UCSD-AML1 (cell line): ENCODE measurements at regions not wholly inside any gene's neighbourhood (a gene's known extent, or its start where the extent isn't known, plus 50 kb on each side); places are given as distances from the start of the nearest gene placed in this dataset.

Experiments used
- DNase-seq: peaks from one replicate; lab custom pipeline; 2025; ENCODE audit not compliant: unreplicated experiment; lab: John Stamatoyannopoulos, UW

DNA sequence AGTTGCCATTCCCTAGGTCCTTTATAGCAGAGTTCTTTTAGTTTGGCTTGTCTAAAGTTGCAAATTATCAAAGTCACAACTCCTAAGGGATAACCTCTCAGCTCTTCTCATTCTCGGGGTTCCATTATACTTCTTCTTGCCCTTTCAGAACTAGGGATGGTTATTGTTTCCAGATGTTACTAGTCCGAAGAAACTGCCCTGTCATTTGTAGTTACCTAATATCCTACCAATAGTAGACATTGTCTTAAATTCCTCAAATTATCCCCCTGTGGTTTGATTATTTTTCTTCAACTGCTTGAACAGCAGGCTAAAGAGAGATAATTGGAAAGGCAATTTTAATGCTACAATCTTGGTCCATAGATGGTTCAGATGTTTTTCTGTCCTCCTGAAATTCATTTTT, 709.8 kb downstream of the KCTD16 start:
- DNase-seq = no peak

DNA sequence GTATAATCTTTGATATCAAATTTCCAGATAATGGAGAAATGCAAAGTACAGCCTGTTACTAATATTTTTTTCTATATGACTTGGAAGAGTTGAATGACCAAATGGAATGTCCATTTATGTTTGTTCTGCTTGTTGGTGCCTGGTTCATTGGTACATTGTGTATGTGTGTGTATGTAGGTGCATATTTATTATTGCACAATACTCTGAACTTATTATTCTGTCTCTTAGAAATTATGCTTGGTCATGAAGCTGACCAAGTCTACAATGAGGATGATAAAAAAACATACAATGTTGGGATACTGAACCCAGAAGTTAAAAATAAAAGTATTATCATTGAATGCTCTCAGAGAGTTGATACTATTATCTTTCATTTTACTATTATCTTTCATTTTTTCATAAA, 706.3 kb downstream of the KCTD16 start:
- no peak for DNase-seq

DNA sequence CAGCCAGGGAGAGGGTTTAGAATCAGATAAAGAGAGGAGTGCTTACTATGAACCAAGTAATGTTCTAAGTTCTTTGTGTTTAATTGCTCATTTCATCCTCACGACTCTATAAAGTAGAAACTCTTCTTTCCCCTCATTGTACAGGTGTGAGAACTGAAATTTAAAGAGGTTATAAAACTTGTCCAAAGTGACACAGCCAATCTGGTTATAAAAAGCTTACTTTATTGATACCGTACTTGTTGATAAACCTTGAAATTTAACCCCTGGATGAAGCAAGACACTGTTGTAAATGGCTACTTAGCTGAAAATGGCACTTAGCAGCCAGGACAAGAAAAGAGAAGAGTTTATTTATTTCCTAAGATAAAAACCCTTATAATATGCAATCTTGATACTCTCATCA, 702.4 kb downstream of the KCTD16 start:
- no peak for DNase-seq

DNA sequence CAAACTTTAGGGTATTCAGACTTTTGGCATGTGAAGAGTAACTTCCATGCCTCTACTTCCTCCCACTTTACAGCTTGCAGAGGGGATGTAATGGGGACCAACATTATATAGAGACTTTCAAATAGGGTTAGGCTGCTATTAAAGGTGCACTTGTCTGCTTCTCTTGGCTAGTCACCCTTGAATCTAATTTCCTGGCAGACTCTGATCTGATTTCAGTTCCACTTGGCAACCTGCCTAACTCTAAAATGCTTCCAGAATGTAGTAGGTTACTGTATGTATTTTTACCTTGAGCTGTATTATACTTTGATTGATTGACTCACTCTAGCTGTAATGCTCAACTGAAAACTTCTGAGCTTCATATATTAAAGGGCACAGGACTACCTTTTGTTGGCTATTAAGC, 693.4 kb downstream of the KCTD16 start:
- no peak for DNase-seq

DNA sequence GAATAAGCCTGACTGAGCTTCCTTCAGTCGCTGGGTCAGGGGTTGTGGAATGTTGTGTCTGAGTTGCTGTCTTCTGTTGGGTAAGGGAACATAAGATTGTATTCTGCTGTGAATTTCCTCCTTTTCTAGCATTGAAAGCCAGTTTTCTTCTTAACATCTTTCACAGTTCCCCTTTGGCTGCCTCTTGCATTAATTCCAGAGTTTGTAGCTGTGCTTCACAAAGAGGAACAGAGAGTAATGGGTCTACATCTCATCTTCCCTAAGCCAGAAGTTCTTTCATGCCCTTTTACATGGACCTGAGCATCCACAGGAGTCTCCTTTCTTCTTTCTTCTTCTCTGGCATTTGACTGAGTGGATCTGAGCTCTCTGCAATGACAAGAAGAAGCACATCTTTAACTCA, 686.8 kb downstream of the KCTD16 start:
- DNase-seq = no peak

DNA sequence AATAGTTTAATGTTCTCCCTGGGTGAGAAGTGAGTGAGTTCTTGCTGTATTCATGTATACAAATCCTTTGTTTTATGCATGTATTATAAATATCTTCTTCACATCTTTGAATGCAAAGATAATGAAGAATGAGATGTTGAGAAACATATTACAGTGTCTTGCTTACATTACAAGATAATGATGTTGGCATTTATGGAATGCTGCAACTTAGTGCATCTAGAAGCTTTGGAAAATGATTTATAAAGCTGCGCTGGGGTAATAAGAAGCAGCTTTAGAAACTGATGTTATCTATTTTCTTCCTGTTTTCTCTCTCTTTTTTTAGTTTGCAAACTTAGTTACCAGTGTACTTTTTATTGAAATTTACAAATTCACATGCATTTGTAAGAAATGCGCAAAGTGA, 673.4 kb downstream of the KCTD16 start:
- no peak for DNase-seq

DNA sequence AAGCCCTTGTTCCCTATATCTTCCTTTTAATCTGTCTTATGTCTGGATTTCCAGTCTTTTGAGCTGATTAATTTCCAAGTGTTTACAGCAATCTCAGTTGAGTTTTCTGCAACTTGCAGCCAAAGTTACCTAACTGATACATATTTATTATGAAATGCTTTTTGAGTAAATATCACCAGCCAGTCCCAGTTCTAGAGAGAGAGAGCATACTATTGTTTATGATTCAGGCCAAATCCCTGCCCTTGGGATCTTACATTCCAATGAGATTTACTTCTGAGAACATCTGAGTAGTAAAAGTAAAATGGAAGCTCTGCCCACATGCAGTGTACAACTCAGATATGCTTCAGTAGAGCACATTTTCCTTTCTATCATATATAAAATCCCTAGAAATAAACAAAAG, 661.7 kb downstream of the KCTD16 start:
- DNase-seq = no peak

DNA sequence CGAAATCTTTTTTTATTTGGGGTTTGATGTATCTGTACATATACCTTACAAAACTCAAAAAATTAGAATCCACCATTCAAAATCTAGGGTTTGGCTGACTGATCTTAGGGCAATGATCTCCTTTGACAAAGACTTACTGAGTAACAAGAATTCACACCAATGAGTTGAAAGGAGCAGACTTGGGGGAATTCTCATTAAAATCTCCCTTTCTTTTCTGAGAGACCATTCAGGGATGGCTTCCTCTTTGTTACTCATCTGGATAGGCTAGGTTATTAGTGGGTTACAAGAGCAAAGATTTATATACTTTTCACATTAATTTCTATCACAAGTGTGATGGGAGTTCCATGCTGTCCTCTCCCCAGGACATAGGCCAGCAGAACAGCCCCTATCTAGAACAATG, 661.0 kb downstream of the KCTD16 start:
- no peak for DNase-seq

DNA sequence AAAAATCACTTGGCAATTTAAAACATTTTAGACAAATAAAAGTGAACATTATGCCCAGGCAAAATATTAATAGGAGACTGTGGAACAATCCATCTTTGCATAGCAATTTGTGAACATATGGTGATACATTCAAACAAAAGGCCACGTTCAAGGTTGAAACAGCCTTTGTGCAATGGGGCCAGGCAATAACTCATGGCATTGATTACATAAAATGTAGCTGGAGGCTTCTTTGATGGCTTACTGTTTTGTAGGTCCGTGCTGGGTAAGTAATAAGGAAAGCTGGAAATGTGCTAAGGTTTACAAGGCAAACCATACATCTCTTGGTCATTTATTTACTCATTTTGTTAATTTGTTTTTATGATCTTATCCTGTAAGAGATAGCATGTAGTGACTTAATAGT, 651.8 kb downstream of the KCTD16 start:
- no peak for DNase-seq

DNA sequence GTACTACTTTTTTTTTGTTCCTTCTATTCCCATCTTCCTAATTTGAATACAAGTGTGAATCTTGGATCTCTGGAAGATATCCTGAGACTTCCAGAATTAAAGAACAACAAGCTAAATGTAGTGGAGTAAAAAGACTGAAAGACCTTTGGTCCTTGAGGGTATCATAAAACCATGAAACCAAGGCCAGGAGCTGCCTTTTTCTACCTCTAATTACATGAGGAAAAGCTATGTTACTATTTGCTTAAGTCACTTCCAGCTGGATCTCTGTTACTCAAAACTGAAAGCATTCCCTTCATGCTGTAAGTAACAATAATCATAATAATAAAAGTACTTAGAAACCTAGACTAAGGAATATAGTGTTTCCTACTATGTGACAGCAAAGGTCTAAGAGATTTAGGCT, 649.6 kb downstream of the KCTD16 start:
- DNase-seq = no peak

DNA sequence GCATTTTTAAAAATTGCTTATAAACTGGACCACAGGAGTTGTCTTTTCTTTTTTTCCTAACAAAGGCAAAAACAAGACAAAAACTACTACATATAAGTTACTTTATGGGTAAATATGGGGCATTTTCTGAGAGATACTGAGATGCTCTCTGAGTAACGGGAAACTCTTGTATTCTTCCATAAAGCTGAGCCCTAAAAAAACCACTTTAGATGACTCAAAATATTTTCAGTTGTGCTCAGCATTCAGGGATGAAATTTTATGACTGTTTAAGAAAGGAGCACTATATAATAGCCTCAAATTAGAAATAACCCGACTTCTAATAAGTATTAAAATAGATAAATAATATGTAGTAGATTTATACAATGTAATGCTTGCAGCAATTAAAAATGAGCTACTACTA, 644.5 kb downstream of the KCTD16 start:
- DNase-seq = no peak

DNA sequence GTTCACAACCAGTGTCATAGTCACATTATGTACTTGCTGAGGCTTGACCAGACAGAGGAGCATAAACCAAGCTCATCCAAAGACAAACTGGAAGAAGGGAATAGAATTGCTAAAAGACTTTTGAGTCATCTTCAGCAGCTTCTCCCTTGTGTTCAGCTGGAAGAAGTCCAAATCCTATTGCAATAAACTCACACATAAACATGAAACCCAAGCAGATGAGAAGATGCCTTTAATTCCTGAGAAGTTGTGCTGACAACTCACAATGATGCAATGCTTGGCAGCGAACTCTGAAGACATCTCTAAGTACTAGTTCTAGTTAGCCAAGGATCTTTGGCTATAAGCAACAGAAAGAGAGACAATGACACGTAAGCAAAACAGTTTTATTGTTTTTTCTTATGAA, 642.1 kb downstream of the KCTD16 start:
- no peak for DNase-seq

DNA sequence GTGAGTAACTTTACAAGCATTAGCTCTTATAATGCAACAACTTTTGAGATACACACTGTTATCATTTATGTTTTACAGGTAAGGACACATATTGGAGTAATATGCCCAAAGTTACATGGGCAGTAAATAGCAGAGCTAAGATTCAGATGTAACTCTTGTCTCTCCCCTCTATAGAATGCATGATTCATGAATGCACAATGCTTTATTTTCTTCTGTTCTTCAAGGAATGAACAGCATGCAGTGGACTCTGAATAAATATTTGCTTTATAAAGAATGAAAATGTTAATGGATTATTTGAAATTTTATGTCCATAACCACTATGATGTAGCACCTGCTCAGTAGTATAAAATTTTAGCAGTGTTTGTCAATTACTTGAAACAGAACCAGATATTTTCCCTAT, 629.5 kb downstream of the KCTD16 start:
- no peak for DNase-seq

DNA sequence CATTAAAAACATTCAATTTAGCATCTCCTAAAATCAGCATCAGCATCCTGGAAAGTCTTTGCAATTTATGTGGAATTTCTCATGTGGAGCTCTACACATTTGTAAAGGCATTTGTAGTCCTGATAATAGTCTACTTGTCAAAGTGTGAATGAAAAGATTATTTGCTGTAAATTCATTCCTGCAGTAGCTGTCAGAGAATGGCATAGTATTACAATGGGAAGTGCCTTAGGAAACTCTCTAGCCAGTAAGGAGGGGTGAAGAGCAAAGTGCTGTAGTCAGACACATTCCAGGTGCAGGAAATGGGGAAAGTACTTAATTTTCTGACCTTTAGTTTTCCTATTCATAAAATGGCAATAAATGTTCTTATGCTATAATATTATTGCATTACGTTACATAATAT, 627.9 kb downstream of the KCTD16 start:
- DNase-seq = no peak

DNA sequence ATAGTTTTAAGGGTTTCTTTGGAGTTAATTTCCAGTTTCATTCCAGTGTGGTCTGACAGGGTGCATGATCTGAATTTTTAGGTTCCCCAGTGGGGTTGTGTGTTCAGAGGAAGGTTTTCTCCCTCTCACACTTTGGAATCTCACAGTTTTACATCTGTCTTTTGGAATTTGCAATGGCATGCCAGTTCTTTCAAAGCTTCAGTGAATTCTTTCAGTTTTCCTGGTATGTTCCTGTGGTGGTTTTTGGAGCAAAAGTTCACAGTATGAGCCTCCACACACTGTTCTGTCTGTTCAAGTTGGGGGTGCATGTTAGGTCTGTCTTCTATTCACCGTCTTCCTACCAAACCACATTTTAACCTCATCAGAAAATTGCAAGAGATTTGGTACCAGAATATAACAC, 624.2 kb downstream of the KCTD16 start:
- no peak for DNase-seq

DNA sequence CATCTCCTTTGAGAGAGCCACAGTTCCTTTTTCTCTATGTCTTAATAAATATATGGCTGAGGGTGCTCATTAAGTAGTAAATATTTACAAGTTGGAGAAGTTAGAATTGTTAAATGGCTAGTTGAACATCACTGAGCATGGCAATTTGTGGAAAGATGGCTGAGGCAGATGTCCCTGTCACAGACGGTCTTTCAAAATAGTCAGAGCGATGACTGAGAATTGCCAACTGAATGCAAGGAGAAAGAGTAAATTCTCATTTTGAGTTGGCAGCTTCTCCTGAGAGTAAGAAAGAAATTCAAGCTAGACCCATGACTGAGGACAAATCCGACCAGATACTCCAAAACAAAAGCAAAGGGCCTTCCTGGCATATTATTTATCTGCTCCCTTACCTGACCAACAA, 617.9 kb downstream of the KCTD16 start:
- no peak for DNase-seq

DNA sequence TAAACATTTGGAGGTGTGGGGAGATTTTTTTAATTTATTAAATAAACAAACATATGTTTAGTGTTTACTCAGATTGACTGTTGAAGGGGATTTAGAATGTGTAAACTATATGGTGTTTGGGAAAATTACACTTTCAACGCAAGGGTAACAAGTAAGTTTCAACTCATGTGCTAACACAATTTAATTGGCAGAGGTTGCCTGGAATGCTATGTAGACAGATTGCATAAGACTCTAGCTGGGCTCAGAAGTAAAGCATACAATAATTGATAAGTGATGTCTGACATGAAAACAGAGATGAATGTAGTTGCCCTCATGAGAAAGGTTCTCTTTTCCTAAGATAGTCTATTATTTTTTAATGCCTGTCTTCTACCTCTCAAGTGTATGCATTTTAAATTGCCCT, 617.4 kb downstream of the KCTD16 start:
- no peak for DNase-seq

DNA sequence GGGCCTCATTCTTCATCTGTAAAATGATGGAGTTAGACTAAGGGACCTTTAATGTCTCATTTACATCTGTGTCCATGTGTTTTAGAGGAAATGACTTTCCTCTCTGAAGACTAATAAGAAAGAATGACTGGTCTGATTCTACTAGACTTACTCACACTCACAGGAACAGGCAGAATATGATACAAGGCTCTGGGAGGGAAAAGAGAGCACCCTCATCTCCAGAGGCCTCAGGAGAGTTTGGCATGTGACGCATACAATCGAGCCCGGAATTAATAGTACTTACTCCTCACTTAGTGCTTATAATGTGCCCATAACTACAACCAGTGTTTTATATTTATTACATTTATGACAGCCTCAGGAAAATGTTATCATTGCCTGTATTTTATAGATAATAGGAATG, 608.7 kb downstream of the KCTD16 start:
- no peak for DNase-seq

DNA sequence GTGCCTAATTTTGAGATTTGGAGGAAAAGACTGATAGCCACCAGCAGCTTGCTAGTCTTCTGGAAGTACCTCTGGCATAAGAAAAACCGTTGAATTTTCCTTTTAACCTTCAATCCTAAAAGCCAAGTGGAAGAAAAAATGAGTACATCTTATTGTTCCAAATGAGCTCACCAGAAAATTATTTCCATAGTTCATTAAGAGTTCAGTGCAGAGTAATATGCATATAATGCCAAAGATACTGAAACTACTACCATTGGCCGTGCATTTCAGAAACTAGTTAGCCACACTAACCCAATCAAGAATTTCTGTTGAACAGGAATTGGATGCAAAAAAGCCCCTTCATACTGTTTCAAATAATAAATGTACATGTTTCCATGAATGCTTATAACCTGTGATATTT, 607.9 kb downstream of the KCTD16 start:
- no peak for DNase-seq

DNA sequence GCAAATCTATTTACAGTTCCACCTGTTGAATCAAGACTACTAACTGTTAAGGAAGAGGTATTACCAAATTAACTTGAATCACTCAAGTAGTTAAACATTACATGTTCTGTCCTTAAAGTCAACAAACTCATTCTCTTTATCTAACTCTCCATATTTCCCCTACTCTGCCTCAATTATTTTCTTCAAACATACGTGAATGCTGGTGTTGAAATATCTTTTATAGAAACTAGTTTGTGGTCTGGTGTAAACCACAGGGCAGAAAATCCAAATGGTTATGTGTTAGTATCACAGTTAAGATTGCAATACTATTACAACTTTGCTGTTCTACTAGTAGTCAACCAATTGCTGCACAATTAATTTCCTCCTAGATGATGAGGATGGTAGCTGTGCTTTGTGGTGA, 603.5 kb downstream of the KCTD16 start:
- DNase-seq = no peak

DNA sequence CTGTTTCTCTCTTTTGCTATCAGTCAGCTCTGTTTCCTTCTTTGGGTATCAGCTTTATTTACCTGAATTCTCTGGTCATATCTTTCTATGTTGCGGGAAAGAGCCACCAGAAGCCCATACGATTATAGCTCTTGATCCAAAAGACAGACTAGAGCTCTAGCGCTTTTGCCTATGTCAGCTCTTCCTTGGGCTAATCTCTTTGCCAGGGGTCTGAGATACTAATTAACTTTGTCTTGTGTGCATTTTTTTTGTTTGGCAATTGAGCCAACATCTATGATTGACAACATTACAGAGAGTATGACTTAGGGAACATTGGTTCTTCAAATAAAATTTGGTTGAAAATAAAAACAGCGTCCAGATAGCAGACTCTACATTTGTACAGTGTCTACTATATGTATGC, 603.0 kb downstream of the KCTD16 start:
- DNase-seq = no peak

DNA sequence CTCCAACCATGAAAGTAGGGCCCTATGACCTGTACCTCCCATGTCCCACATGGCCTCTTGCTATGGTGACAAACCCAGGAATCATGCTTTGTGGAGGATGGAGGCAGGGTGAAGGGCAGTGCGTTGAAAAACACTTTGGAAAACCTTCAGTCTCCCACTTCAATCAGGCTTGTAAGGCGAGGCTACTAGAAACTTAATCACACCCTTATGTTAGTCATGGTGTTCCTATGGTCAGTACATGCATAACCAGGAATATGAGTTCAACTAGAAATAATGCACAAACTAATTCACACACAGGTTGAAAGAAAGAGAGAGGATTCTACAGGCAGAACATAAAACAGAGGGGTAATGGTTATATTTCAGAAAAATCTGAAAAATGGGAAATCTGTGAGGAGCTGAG, 601.1 kb downstream of the KCTD16 start:
- DNase-seq = no peak

DNA sequence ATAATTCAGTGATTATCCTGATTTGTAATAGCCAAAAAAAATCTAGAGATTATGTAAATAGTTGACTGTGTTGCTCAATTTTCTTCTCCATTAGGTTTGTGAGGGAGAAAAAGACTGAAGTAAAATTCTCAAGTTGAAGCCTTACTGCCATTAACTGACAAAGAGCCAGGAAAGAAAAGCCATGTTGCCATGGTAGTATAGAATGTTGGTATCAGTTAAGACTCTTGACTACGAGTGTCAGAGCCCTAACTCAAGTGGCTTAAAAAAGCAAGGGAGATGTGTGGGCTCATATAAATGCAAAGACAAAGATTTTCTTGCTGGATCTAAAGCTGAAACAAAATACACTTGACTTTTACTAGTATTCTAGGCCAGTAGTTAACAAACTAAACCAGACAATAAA, 571.7 kb downstream of the KCTD16 start:
- DNase-seq = no peak

DNA sequence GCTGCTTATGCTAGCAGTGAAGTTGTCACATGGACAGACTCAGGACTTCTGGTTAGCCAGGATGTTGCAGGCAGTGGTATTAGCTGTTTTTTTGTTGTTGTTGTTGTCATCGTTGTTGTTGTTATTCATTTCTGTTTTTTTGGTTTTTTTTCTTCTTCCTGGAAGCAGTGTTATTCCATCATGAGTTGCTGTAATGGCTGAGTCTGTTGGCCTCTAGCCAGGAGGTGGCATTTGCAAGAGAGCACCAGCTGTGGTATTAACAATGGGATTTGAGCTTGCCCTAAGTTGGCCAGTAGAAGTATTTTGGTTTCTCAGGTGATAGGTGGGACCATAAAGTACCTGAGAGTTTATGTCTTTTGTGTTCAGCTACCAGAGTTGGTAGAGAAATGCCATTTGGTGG, 561.1 kb downstream of the KCTD16 start:
- DNase-seq = no peak
